ENCODE measurements at regions not wholly inside any gene's neighbourhood (a gene's known extent, or its start where the extent isn't known, plus 50 kb on each side); places are given as distances from the start of the nearest gene placed in this dataset.
A peak's percentile ranks its signal among the peaks of the same experiment; 100 is the strongest.
"Not testable (repeated sequence)": the region's sequence is repeated elsewhere in the genome, so short reads cannot be mapped to it uniquely, and the experiment has no call there.

DNA sequence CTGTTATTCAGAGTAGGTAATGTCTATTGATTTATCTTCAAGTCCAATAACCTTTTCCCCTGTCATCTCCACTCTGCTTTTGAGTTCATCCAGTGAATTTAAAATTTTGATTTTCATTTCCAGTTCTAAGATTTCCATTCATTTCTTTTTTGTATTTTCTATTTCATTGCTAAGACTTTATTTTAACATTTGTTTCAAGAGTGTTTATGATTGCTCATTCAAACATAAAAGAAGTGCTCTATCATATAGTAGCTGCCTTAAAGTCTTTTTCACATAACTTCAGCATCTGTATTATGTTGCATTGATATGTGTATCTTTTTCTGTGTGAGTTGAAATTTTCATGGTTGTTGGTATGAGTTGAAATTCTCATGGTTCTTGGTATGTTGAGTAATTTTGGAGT, 341.6 kb downstream of the SOX4 start:
- DNase-seq = no peak

DNA sequence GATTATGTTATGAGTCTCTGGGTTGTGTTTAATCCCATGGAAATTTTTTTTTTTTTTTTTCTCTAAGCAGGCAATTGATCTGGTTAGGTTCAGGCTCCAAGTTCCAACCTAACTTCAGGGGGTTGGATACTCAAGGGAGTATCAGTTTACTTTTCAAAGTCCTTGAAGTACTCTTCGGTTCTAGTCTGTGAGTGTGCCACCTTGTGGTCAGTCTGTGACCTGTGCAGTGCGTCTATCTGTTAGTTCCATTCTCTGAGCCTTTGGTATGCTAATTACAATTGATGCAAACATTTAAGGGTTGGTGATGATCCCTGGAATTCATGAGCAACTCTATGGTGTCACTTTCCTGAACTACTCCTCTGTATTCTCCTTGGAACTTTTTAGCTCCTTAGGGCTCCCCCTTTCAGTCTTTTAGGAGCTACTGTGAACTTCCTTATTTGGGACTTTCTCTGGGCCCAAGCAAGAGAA, 342.0 kb downstream of the SOX4 start:
- DNase-seq = no peak

DNA sequence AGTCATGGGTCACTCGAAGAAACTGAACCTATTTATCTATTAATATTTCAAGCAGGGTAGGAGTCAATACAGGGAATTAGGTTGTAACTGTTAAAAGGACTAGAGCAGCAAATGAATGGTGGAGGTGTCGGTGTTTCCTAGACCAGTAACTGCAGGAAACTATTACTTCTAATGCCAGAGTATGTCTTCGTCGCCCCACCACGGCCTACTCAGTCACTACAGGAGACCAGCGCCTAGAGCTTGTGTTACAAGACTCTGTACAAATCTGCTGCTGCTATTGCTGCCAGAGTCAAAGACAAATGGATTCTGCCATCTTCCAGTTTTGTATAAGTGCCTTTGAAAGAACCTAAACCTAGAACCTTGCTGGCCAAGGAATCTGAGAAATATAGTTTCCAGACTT, 343.9 kb downstream of the SOX4 start:
- no peak for DNase-seq

DNA sequence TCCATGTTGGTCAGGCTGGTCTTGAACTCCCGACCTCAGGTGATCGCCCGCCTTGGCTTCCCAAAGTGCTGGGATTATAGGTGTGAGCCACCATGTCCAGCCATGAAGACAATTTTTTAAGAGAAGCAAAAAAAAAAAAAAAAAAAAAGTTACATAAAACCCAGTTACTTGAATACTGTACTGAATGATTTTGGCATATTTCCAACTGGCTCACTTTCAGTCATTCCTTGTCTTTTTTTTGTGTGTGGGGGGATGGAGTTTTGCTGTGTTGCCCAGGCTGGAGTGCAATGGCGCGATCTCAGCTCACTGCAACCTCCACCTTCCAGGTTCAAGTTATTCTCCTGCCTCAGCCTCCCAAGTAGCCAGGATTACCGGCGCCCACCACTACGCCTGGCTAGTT, 345.5 kb downstream of the SOX4 start:
- not testable (repeated sequence) for DNase-seq

DNA sequence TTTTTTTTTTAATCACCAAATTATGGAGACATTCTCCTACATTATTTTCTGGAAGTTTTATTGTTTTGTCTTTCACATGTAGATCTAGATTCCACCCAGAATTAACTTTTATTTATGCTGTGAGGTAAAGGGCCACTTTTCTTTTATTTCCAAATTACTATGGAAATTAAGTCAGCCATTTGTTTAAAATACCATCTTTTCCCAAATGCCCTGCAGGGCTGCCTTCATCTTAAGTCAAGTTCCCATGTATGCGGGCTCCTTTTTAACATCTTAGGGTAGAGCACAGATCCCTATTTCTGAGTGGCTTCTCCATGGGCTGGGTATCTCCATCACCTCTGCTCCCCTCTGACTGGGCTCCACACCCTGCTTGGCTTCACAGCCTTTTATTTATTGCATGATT, 348.4 kb downstream of the SOX4 start:
- DNase-seq = no peak

DNA sequence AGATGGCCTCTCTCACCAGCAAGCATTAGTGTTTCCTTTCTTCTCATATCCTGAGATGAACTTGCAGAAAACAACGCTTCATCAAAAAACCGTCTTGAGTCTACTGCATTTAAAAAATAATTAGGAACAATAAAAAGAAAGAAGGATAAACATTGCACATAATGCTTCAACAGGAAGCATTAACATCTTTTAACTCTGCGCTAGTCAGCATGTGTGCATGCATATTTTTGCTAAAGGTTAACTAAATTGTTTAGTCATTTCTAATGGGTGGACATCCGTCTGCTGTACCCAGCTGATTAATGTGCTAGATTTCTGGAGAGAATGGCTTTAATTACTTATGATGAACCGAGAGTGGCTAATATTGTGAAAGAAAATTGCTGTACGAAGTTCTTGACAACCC, 349.3 kb downstream of the SOX4 start:
- no peak for DNase-seq

DNA sequence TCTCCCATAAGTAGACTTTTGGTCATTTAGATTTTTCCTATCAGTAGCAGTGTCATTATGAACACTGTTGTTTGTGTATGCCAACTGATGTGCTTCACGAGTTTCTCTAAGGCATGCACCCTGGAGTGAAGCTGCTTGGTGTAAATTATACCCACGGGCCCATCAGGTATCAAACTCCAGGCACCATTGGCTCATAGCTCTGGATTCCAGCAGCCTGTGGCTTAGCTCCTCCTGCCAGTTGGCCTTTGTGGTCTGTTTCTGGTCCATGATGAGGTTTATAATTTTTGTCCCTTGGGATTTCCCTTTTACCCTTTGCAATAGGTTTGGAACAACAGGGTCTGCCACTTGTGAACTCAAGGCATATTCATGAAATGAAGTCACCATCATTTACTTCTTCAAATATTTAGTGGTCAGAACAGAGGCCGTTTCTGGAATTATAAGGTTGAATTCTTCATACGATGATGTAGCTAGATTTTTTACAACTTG, 350.5 kb downstream of the PRL start:
- no peak for DNase-seq

DNA sequence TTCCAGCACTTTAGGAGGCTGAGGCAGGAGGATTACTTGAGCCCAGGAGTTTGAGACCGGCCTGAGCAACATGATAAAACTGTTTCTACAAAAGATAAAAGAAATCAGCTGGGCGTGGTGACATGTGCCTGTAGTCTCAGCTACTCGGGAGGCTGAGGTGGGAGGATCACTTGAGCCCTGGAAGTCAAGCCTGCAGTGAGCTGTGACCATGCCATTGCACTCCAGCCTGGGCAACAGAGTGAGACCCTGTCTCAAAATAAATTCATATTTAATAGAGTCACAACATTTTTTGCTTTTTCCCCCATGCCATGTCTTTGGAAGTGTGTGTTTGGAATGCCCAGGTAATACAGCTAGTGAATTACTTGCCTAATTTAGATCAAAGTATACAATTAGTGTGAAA, 349.6 kb downstream of the PRL start:
- DNase-seq = not testable (repeated sequence)

DNA sequence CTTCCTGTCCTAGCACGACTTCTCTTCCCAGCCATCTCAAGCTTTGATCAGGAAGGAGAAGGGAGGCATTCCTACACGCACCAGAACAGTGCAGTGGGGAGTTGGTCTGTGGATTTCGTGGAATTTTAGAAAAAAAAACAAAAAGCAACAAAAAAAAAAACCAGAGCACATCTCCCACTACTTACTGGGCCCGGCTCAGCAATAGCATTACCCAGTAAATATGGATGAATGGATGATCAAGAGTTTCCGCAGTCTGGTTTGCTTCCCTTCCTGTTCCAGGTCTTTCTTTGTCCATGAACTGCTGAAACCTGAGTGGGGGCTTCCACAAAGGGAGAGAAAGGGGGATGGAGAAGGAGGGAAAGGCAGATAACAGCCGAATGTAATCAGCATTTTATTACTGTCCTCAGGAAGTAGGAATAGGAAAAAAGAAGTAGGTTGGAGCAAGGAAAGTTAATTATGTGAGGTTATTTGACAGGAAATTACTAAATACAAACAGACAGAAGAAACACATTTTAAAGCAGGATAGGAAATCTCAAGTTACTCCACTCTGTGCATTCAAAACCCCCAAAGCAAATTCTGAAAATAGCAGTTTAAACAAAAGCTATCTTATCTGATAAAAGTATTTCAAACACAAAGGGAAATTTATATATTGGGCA, 349.0 kb downstream of the PRL start:
- DNase-seq = no peak

DNA sequence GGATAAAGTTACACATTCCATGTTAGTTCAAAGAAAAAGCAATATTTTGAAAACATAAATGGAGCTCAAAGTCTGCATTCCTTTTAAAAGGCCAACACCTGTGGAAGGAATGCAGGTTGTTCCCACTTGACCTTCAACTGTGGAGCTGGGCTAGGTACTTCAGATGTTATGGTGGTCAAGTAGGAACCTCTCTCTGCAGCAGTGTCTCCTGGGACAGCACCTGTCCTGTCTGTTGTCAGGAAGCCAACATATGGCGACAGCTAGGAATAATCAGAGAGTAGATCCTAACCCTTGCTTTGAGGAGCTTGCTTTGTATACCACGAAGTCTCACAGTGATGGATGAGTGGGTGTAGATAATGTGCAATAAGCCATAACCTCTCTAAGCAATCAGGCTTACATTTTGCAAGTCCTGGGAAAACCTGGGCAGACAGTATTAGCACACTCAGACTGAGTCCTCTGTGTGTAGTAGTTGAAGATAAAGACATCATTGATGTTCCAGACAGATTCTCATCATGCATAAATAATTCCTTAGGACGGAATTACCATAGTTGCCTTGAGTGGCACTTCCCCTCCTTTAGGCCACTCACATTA, 347.5 kb downstream of the PRL start:
- peak; percentile 53 for DNase-seq

DNA sequence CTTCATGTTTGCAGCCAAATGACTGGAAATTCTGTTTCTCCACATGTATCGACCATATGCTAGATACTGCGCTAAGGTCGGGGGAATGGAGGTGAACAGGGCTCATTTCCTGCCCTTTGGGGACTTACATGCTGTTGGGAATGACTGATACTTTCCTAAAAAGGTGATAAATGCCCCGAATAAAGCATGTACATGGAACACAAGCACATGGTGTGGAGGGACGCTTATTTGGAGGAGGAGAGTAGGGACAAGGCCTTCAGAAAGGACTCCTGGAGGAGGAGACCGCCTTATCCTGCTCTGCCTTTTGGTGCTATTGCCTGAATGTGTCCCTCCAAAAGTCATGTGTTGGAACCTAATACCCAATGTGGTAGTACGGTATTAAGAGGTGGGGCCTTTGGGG, 344.5 kb downstream of the PRL start:
- DNase-seq = no peak

DNA sequence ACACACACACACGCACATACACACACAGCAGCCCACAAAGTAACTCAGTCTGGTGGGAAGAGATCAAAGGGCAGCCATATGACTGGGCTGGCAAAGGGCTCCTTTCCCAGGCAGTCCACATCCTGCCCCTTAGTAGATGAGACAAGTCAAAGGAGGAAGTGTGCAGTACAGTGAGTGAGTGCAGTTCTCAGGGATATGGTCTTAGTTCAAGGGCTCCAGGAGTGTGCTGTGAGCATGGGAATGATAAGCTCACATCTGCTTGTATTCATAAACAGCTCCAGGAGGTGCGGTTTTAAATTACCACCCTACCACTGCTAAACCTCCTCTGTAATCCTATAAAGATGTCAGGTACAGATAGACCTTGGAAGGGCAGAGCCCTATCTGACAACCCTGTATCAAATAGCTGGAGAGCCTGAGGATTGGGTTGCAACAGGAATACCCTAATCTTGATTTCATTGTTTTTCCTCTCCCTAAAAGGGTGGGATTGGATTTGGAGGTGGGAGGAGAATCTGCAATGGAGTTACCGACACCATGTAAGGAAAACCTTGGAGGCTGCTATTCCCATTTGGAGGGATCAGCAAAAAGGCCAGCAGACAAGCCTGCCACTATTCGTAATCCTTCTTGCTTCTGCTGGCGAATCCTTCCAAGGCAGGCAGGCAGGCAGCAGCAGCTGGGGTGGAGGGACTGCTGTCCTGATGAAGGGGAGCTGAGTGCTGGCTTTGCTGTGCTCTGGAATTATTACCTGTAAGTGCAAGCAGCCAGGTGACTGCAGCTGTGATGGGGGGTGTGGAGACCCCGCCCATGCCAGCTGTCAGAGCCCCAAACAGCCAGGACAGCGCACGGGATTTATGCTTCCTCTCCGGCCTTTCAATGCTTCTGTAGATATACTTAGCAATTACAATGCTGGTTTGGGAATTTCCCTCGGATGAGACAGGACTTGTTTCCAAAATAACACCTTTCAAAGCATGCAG, 342.7 kb downstream of the PRL start:
- no peak for DNase-seq

DNA sequence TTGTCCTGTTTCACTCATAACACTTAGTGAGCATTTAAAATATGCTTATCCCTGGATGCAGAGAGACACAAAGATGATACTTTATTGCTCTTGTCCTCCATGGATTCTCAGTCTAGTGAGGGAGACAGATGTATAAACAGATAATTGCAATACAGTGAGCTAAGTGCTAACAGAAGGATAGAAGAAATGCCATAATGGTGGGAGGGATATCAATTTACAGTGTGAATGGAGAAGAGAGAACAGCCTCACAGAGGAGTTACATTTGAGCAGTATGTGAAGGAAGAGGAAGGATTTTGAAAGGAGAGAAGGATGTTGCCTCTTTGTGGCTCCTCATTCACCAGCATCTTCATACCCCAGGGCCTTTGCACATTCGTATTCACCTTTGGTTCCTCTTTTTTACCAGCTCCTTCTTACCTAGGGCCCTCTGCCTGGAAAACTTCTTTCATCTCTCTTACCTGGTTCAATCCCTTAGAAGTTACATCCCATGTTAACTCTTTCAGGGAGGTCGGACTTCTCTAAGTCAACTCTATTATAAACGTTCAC, 341.7 kb downstream of the PRL start:
- no peak for DNase-seq

DNA sequence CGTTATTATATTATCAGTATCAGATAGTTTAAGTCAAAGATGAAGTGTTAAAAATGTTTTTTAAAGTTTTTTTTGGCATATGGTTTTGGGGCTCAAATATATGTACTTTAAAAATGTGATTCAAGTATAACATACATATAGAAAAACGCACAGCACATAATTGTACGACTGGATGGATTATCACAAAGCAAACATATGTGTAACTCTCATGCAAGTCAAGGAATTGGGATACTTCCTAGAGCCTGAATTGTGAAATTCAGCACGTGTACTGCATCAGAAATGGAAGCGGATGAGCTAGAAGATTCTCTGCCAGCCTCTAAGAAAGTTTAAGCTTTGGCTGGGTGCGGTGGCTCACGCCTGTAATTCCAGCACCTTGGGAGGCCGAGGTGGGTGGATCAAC, 340.9 kb downstream of the PRL start:
- DNase-seq = no peak

DNA sequence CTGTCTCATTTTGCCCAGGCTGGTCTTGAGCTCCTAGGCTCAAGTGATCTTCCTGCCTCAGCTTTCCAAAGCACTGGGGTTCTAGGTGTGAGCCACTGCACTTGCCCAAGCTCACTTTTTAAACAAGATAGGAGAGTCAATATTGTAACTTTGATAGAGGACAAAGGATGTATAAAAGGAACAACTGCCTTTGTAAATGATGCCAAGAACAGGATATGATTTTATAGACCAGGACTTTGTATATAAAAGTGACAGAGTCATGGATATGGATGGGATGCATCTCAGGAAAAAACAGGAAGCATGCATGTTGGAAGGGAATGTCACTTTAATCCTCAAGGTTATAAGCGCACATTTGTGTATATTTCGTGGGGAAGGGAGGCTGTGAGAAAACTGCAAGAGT, 338.4 kb downstream of the PRL start:
- DNase-seq = no peak

DNA sequence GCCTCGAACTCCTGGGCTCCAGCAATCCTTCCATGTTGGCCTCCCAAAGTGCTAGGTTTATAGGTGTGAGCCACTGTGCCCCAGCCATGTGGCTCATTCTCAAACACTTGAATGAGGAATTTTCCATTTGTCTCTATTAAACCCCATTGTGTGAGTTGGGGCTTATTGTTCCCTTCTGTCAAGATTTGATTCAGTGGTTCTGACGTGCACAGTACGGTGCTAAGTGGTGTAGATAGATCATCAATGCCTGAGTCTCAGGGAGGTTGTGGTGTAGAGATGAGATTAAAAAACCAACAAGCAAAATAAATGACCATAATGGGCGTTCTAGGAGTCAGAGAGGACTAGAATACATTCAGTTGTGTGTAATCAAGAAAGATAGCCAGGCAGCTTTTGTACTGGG, 335.6 kb downstream of the PRL start:
- no peak for DNase-seq

DNA sequence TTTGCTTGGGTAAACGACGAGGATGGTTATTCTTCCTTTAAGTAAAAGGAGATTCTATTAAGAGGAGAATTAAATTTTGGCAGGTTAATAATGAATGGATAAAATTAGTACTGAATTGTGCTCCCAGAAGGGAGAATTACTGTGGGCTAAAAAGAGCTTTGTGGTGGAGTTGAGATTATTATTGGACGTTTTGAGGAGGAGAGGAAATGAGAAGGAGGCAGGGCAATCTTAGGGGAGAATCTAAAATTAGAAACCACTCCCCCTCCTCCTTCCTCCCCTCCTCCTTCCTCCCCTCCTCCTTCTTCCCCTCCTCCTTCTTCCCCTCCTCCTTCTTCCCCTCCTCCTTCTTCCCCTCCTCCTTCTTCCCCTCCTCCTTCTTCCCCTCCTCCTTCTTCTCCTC, 331.8 kb downstream of the PRL start:
- no peak for DNase-seq

DNA sequence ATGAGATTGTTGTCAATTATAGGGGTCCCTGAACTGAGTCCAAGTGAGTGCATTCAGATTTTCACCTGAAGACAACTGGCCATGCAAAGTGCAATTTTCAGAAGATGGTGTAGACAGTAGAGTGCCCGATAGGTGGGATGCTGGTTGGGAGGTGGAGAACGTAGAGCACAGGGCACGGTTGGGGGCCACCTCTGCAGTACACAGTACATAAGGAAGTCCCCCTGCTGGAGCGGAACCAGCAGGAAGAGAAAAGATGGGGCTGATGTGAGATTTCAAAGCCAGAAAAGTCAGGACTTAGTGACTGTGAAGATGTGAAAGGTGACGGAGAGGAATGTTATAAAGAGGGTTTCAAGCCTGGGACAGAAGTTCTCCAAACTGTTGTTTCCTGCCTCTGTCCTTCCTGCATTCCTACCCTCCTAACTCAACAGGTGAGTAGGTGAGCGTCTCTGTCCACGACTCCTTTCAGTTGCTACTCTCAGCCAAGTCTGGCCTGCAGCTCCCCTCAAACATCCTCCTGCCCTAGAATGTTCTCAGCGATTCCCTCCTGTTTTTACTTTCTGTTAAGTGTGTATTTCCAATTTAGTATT, 330.8 kb downstream of the PRL start:
- no peak for DNase-seq

DNA sequence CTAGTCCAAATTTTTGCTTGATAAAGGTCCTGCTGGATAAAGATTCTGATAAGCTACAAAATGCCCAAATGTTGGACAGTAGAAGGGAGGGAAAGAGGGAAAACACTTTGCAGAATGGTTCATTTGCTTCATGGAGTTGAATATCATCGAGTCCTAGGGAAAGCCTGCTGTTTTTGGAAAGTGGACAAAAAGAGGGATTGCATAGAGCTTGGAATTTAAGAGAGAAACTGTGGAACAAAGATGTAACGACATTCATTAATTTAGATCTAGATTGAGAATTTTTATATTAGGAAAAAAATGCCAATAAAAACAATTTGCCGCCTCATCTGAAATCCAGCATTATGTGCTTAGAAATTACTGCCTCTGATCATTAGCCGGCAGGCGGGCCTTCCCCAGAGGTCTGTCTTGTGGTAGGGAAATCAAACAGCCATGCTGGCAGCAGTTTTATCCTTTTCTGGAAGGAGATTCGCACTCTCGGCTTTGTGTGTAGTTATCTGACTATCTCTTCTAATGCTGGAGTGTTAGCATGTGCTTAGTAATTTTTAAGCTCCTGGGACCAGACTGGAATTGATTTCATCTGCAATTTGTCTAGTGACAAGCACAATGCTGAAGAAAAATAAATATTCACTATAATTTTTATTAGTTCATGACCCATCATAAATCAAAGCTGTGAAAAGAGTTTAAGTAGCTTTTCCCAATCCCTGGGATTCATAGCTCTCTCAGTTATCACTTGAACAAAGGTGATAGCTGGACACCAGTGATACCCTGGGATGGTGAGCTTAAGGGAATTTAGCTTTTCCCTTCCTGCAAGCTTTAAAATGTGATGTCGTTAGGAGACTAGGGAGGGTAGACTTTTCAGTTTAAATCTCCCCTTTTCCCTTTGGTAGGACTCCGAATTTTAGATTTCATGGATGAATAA, 329.5 kb downstream of the PRL start:
- DNase-seq = no peak

DNA sequence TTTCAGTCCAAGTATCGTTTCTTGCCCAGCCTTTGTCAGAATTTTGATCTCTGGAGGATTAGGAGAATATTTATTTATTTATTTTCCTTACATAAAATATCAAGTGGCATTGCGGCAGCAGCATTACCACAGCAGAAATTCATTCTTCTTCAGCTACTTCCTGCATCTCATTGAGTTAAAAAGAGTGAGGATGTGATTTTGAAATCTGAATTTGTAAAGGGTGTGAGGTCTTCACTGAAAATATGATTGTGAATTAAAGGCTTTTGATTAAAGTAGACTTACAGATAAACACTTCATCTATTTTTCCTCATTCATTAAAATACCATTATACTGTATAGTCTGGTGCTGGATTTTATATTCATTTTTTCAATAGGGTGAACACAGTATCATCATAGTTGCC, 328.4 kb downstream of the PRL start:
- DNase-seq = no peak

DNA sequence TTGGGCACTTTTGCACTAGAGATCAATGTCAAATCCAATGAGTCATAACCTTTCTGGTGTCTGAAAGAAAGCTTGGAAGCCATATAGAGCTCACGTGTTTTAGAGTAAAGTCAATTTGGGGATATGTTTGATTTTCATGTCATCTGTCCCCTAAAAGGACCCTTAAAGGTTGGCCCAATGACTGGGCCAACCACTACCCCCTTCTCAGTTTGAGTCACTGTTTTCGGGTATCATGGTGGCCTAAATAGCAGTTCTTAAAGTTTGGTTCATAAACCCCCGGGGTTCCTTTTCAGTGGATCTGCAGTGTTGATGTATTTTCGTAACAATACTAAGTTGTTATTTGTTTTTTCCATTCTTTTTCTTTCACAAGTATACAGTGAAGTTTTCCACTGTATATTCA, 327.6 kb downstream of the PRL start:
- DNase-seq = no peak

All from retina (tissue), 1 donor.